Lower leg skin (tissue), 3 donors: ENCODE measurements at regions not wholly inside any gene's neighbourhood (a gene's known extent, or its start where the extent isn't known, plus 50 kb on each side); places are given as distances from the start of the nearest gene placed in this dataset.

Experiments
- POLR2A ChIP-seq, 2 donors: fragments of 450-650 bp; IDR thresholded peaks; one replicate each; pipeline ENCODE4 v1.6.1; 2016 to 2017; ENCODE audit warnings: antibody characterized with exemption in 2 of 2, mild to moderate bottlenecking in 1 of 2, moderate library complexity in 1 of 2
- TF ChIP-seq, protein P1 (sequence below), 3 donors: fragments of 450-650 bp; IDR thresholded peaks; one replicate each; pipeline ENCODE4 v1.5.1; 2016; ENCODE audit warnings: antibody characterized with exemption in 3 of 3, mild to moderate bottlenecking in 3 of 3, moderate library complexity in 2 of 3

- TF ChIP-seq, protein P1, sequence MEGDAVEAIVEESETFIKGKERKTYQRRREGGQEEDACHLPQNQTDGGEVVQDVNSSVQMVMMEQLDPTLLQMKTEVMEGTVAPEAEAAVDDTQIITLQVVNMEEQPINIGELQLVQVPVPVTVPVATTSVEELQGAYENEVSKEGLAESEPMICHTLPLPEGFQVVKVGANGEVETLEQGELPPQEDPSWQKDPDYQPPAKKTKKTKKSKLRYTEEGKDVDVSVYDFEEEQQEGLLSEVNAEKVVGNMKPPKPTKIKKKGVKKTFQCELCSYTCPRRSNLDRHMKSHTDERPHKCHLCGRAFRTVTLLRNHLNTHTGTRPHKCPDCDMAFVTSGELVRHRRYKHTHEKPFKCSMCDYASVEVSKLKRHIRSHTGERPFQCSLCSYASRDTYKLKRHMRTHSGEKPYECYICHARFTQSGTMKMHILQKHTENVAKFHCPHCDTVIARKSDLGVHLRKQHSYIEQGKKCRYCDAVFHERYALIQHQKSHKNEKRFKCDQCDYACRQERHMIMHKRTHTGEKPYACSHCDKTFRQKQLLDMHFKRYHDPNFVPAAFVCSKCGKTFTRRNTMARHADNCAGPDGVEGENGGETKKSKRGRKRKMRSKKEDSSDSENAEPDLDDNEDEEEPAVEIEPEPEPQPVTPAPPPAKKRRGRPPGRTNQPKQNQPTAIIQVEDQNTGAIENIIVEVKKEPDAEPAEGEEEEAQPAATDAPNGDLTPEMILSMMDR (IDR thresholded peaks at IDR 0.05): no peak
- TF ChIP-seq POLR2A (IDR thresholded peaks at IDR 0.05): no peak
Measured at GRCh38 chr3:153760948-153761347, 360.2 kb upstream of the ARHGEF26 start.
